SK-N-SH (cell line): ENCODE measurements at regions not wholly inside any gene's neighbourhood (a gene's known extent, or its start where the extent isn't known, plus 50 kb on each side); places are given as distances from the start of the nearest gene placed in this dataset.

ENCODE experiments used
- CTCF ChIA-PET: fragments of 300-600, 350-600 bp; formaldehyde crosslinking; extraction: SDS; loops from one replicate; lab custom pipeline; 2021; lab: Yijun Ruan, JAX
- POLR2A ChIA-PET: fragments of 350-600 bp; sonication (Branson Sonifier 250); formaldehyde crosslinking; extraction: SDS; loops from one replicate; lab custom pipeline; 2020; ENCODE audit warnings: antibody characterized with exemption, inconsistent platforms; lab: Yijun Ruan, JAX
- DNase-seq: peaks from one replicate; pipeline ENCODE4 v3.0.0; 2012
- H2AFZ ChIP-seq: fragments of 200-600 bp; sonication (generic); 2 replicates; pipeline ENCODE4 v1.8.1; 2016; ENCODE audit warnings: antibody characterized with exemption, mild to moderate bottlenecking, low read depth
- H3F3A ChIP-seq: fragments of 200-600 bp; sonication (generic); replicated peaks from 2 replicates; pipeline ENCODE3; 2016; ENCODE audit warnings: antibody characterized with exemption, mild to moderate bottlenecking; ENCODE audit not compliant: insufficient read depth
- H3K27ac ChIP-seq, 2 experiments: fragments of 200-500 bp in 1 of 2; fragments of 200-600 bp in 1 of 2; sonication (Bioruptor generic) in 1 of 2; sonication (generic), shearing (Covaris generic) in 1 of 2; 2 replicates each; pipeline versions ENCODE4 v1.5.1 to v1.6.1; 2014 to 2016; ENCODE audit warnings: low read depth in 2 of 2, inconsistent platforms in 1 of 2, low read length in 1 of 2, mild to moderate bottlenecking in 1 of 2, mixed read lengths in 1 of 2
- H3K27me3 ChIP-seq: fragments of 200-600 bp; sonication (generic), shearing (Covaris generic); 2 replicates; pipeline ENCODE4 v1.6.1; 2016; ENCODE audit warnings: mixed run types; ENCODE audit not compliant: insufficient read depth
- H3K36me3 ChIP-seq, 2 experiments: fragments of 200-500 bp in 1 of 2; fragments of 200-600 bp in 1 of 2; sonication (Bioruptor generic) in 1 of 2; sonication (generic) in 1 of 2; replicated peaks in 1 of 2; 2 replicates each; pipeline versions ENCODE3 to v1.5.1; 2014 to 2016; ENCODE audit warnings: low read length in 1 of 2, mild to moderate bottlenecking in 1 of 2; ENCODE audit not compliant: insufficient read depth in 2 of 2, control insufficient read depth in 1 of 2
- H3K4me1 ChIP-seq, 2 experiments: fragments of 200-500 bp in 1 of 2; fragments of 200-600 bp in 1 of 2; sonication (Bioruptor generic) in 1 of 2; sonication (generic), shearing (Covaris generic) in 1 of 2; 2 replicates each; pipeline versions ENCODE4 v1.5.1 to v1.6.1; 2014 to 2016; ENCODE audit warnings: low read depth in 1 of 2, low read length in 1 of 2, mixed run types in 1 of 2; ENCODE audit not compliant: insufficient read depth in 2 of 2, control insufficient read depth in 1 of 2
- H3K4me2 ChIP-seq: fragments of 200-600 bp; sonication (generic), shearing (Covaris generic); 2 replicates; pipeline ENCODE4 v1.6.1; 2017; ENCODE audit warnings: mixed run types
- H3K4me3 ChIP-seq, 2 experiments: fragments of 200-500 bp in 1 of 2; fragments of 200-600 bp in 1 of 2; sonication (Bioruptor generic) in 1 of 2; sonication (generic), shearing (Covaris generic) in 1 of 2; 2 replicates each; pipeline versions ENCODE4 v1.5.1 to v1.8.1; 2014 to 2016; ENCODE audit warnings: low read depth in 2 of 2, inconsistent platforms in 1 of 2, low read length in 1 of 2, mild to moderate bottlenecking in 1 of 2, mixed read lengths in 1 of 2, moderate library complexity in 1 of 2
- H3K79me2 ChIP-seq: fragments of 200-600 bp; sonication (generic); 2 replicates; pipeline ENCODE4 v1.8.1; 2017; ENCODE audit warnings: mild to moderate bottlenecking; ENCODE audit not compliant: insufficient read depth
- H3K9ac ChIP-seq: fragments of 200-600 bp; sonication (generic); 2 replicates; pipeline ENCODE4 v1.6.1; 2017; ENCODE audit warnings: mixed run types
- H3K9me2 ChIP-seq: fragments of 200-600 bp; sonication (generic); 2 replicates; pipeline ENCODE4 v1.6.1; 2017; ENCODE audit warnings: mixed run types
- H3K9me3 ChIP-seq: fragments of 200-600 bp; sonication (generic); 2 replicates; pipeline ENCODE4 v1.6.1; 2017; ENCODE audit warnings: mixed run types, mild to moderate bottlenecking, moderate library complexity
- H4K20me1 ChIP-seq: fragments of 200-600 bp; sonication (generic); 2 replicates; pipeline ENCODE4 v1.6.1; 2017; ENCODE audit warnings: mild to moderate bottlenecking, mixed run types; ENCODE audit not compliant: insufficient read depth
- EP300 ChIP-seq, 2 experiments: IDR thresholded peaks; 2 replicates each; pipeline versions ENCODE4 v1.4.0 to v1.6.1; 2012; ENCODE audit warnings: borderline replicate concordance in 1 of 2, low read depth in 1 of 2, low read length in 1 of 2
- FOSL2 ChIP-seq: IDR thresholded peaks from 2 replicates; pipeline ENCODE4 v1.4.0; 2012; ENCODE audit warnings: low read depth, mild to moderate bottlenecking, moderate library complexity, borderline replicate concordance
- FOXJ3 ChIP-seq: sonication (generic); formaldehyde crosslinking; IDR thresholded peaks from 2 replicates; pipeline ENCODE4 v1.5.1; 2020; ENCODE audit warnings: mild to moderate bottlenecking, missing genetic modification reagents
- GABPA ChIP-seq: IDR thresholded peaks from 2 replicates; pipeline ENCODE4 v1.4.0; 2012; ENCODE audit warnings: low read depth, mild to moderate bottlenecking
- GATA2 ChIP-seq: sonication (generic); formaldehyde crosslinking; IDR thresholded peaks from 2 replicates; pipeline ENCODE4 v1.5.0; 2020; ENCODE audit warnings: mild to moderate bottlenecking, missing genetic modification reagents
- JUND ChIP-seq: IDR thresholded peaks from 2 replicates; pipeline ENCODE4 v1.4.0; 2012
- NFIC ChIP-seq: IDR thresholded peaks from 2 replicates; pipeline ENCODE4 v1.4.0; 2012; ENCODE audit warnings: borderline replicate concordance
- POLR2AphosphoS5 ChIP-seq: IDR thresholded peaks from 2 replicates; pipeline ENCODE4 v1.6.1; 2012; ENCODE audit warnings: low read depth, low read length
- RAD21 ChIP-seq: IDR thresholded peaks from 2 replicates; pipeline ENCODE4 v1.6.1; 2012; ENCODE audit warnings: mild to moderate bottlenecking, low read length
- RCOR1 ChIP-seq: fragments of 150-350 bp; IDR thresholded peaks from 2 replicates; pipeline ENCODE4 v1.6.1; 2017; ENCODE audit warnings: antibody characterized with exemption, low read length
- RFX5 ChIP-seq: IDR thresholded peaks from 2 replicates; pipeline ENCODE4 v1.6.1; 2012; ENCODE audit warnings: mild to moderate bottlenecking, improper control_type of control experiment, low read length
- SIN3A ChIP-seq: IDR thresholded peaks from 2 replicates; pipeline ENCODE4 v1.6.1; 2012; ENCODE audit warnings: low read depth, mild to moderate bottlenecking, low read length, moderate library complexity, borderline replicate concordance
- TCF12 ChIP-seq: IDR thresholded peaks from 2 replicates; pipeline ENCODE4 v1.4.0; 2012
- TEAD4 ChIP-seq: IDR thresholded peaks from 2 replicates; pipeline ENCODE4 v1.4.0; 2012; ENCODE audit warnings: mild to moderate bottlenecking, borderline replicate concordance; ENCODE audit not compliant: insufficient read depth
- whole genome bisulfite sequencing: methylation state at CpG from one replicate; pipeline ENCODE4 v1.1.6; 2017; ENCODE audit warnings: low lambda C conversion rate; 5-methylcytosine and 5-hydroxymethylcytosine counted together
- TF ChIP-seq, protein P1 (sequence below): IDR thresholded peaks from 2 replicates; pipeline ENCODE4; 2012
- TF ChIP-seq, protein P2 (sequence below): fragments of 150-350 bp; IDR thresholded peaks from 2 replicates; pipeline ENCODE4 v1.6.1; 2016; ENCODE audit warnings: mild to moderate bottlenecking, low read depth, low read length
- TF ChIP-seq, protein P3 (sequence below): IDR thresholded peaks from 2 replicates; pipeline ENCODE4 v1.6.1; 2012; ENCODE audit warnings: mild to moderate bottlenecking, low read depth, low read length, moderate library complexity

DNA sequence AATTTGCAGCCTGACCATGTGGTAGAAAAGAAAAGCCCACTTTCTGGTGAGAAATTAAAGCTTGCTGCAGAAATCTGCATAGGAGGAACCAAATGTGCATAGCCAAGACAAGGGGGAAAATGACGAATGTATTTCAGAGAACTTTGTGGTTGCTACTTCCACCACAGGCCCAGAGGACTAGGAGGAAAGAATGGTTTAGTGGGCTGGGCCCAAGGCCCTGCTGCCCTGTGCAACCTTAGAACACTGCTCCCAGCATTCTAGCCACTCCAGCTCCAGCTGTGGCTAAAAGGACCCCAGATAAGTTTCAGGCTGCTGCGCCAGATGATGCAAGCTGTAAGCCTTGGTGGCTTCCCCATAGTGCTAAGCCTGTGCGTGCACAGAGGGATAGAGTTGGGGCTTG, 764.3 kb downstream of the SLC6A15 start:
- Histone ChIP-seq H3K79me2 (no peaks in the 10 kb centered on the region), H3K36me3 (no peaks in the 10 kb centered on the region), H3K9me2 (no peaks in the 10 kb centered on the region), H3K4me3 (no peak overlapping the region), H4K20me1 (no peaks in the 10 kb centered on the region)
- DNase-seq = no peak
- POLR2A ChIA-PET = no interaction called here
- TF ChIP-seq FOSL2 = no peak
- TF ChIP-seq SIN3A = no peak
- TF ChIP-seq, all 33 proteins: peak for 0
- 87% methylated on average over 3 of the region's 3 CpGs for WGBS
- Histone ChIP-seq H3K27me3 (no peaks in the 10 kb centered on the region), H3K4me1 (no peaks in the 10 kb centered on the region), H3K9ac (no peak overlapping the region), H3F3A (no peaks in the 10 kb centered on the region), H3K27ac (no peak overlapping the region), H3K9me3 (no peaks in the 10 kb centered on the region), H3K4me2 (no peak overlapping the region), H2AFZ (no peak overlapping the region)
- CTCF ChIA-PET = no interaction called here

DNA sequence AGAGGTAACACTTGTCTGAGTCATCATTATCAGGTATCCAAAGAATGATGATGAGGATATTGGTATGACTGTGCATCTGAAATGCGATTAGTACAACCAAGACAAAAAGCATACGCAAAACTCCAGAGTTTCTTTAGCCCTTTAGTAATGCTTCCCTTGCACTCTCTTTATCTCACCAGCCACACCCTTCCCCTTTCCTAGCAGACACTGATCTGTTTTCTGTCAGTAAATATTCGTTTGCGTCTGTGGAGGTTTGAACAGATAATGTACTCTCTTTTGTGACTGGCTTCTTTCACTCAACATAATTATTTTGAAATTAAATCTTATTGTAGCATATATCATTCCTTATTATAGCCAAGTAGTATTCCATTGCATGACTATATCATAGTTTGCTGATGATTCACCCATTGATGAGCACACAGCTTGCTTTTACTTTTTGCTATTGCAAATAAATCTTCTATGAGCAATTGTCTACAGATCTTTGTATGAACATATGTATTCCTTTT, 775.7 kb downstream of the SLC6A15 start:
- Histone ChIP-seq H3K9me2 (no peaks in the 10 kb centered on the region), H3K9me3 (no peaks in the 10 kb centered on the region), H3K79me2 (no peaks in the 10 kb centered on the region), H3K9ac (no peak overlapping the region), H3K36me3 (no peaks in the 10 kb centered on the region), H4K20me1 (no peaks in the 10 kb centered on the region), H3F3A (peaks cover 8% of the 10 kb centered on the region), H2AFZ (no peak overlapping the region; the same call in 1 of the 2 replicates), H3K4me1 (no peaks in the 10 kb centered on the region; a peak in 1 of 4 replicates), H3K27me3 (no peaks in the 10 kb centered on the region), H3K4me2 (no peak overlapping the region), H3K4me3 (no peak overlapping the region), H3K27ac (peak overlapping the region; percentile 45 to 81; a peak in 3 of 4 replicates)
- DNase-seq = peak; percentile 44
- WGBS = 8% methylated on average over 4 of the region's 4 CpGs
- POLR2A ChIA-PET = no interaction called here
- TF ChIP-seq RAD21 (no peak), EP300 (IDR thresholded peaks at IDR 0.05; ENCODE audit: borderline replicate concordance in 1 of 2, low read depth in 1 of 2, low read length in 1 of 2) (peak; percentile 58 to 93; a peak in 3 of 4 replicates), FOSL2 (peak; percentile 64; the same call in 1 of the 2 replicates), RCOR1 (peak; percentile 75), POLR2AphosphoS5 (peak; percentile 74), TCF12 (peak; percentile 84; the same call in 1 of the 2 replicates), RFX5 (no peak), GATA2 (CRISPR knock-in tag) (peak; percentile 91), FOXJ3 (CRISPR knock-in tag) (0 out of 2 replicates have a peak, but pooled peaks have one; percentile 22), GABPA (no peak), TEAD4 (peak; percentile 44; the same call in 1 of the 2 replicates), JUND (peak; percentile 76), NFIC (peak; percentile 28; the same call in 1 of the 2 replicates)
- TF ChIP-seq, protein P1, sequence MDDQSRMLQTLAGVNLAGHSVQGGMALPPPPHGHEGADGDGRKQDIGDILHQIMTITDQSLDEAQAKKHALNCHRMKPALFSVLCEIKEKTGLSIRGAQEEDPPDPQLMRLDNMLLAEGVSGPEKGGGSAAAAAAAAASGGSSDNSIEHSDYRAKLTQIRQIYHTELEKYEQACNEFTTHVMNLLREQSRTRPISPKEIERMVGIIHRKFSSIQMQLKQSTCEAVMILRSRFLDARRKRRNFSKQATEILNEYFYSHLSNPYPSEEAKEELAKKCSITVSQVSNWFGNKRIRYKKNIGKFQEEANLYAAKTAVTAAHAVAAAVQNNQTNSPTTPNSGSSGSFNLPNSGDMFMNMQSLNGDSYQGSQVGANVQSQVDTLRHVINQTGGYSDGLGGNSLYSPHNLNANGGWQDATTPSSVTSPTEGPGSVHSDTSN = peak; percentile 87
- TF ChIP-seq, protein P2, sequence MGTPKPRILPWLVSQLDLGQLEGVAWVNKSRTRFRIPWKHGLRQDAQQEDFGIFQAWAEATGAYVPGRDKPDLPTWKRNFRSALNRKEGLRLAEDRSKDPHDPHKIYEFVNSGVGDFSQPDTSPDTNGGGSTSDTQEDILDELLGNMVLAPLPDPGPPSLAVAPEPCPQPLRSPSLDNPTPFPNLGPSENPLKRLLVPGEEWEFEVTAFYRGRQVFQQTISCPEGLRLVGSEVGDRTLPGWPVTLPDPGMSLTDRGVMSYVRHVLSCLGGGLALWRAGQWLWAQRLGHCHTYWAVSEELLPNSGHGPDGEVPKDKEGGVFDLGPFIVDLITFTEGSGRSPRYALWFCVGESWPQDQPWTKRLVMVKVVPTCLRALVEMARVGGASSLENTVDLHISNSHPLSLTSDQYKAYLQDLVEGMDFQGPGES = no peak
- TF ChIP-seq, protein P3, sequence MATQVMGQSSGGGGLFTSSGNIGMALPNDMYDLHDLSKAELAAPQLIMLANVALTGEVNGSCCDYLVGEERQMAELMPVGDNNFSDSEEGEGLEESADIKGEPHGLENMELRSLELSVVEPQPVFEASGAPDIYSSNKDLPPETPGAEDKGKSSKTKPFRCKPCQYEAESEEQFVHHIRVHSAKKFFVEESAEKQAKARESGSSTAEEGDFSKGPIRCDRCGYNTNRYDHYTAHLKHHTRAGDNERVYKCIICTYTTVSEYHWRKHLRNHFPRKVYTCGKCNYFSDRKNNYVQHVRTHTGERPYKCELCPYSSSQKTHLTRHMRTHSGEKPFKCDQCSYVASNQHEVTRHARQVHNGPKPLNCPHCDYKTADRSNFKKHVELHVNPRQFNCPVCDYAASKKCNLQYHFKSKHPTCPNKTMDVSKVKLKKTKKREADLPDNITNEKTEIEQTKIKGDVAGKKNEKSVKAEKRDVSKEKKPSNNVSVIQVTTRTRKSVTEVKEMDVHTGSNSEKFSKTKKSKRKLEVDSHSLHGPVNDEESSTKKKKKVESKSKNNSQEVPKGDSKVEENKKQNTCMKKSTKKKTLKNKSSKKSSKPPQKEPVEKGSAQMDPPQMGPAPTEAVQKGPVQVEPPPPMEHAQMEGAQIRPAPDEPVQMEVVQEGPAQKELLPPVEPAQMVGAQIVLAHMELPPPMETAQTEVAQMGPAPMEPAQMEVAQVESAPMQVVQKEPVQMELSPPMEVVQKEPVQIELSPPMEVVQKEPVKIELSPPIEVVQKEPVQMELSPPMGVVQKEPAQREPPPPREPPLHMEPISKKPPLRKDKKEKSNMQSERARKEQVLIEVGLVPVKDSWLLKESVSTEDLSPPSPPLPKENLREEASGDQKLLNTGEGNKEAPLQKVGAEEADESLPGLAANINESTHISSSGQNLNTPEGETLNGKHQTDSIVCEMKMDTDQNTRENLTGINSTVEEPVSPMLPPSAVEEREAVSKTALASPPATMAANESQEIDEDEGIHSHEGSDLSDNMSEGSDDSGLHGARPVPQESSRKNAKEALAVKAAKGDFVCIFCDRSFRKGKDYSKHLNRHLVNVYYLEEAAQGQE = no peak
- CTCF ChIA-PET = interaction anchor here (1.2 kb wide), 1 partner anchor 9 kb away, joined by 4 read pairs; no protein-coding TSS in a partner anchor
